Common myeloid progenitor, CD34-positive (primary cell): ENCODE measurements at regions not wholly inside any gene's neighbourhood (a gene's known extent, or its start where the extent isn't known, plus 50 kb on each side); places are given as distances from the start of the nearest gene placed in this dataset.
A peak's percentile ranks its signal among the peaks of the same experiment; 100 is the strongest.
"Not testable (repeated sequence)": the region's sequence is repeated elsewhere in the genome, so short reads cannot be mapped to it uniquely, and the experiment has no call there.

Experiments
- CTCF ChIA-PET: fragments of 350-600 bp; sonication (Branson Sonifier 250); formaldehyde crosslinking; loops from one replicate; lab custom pipeline; 2021; ENCODE audit warnings: antibody characterized with exemption; lab: Charles Lee
- POLR2A ChIA-PET: fragments of 350-600 bp; sonication (Branson Sonifier 250); formaldehyde crosslinking; loops from one replicate; lab custom pipeline; 2021; ENCODE audit warnings: antibody characterized with exemption; lab: Charles Lee
- DNase-seq, 3 donors: peaks; one replicate each; pipeline versions ENCODE4 v3.0.0 to v3.0.0-alpha.2; 2013
- H3K27ac ChIP-seq, 2 experiments: 1 replicate in 1 of 2; 2 replicates in 1 of 2; pipeline ENCODE4 v1.7.0; 2013; ENCODE audit warnings: inconsistent platforms in 2 of 2, low read length in 2 of 2, mild to moderate bottlenecking in 2 of 2, low read depth in 1 of 2, moderate library complexity in 1 of 2; ENCODE audit not compliant: severe bottlenecking in 2 of 2, insufficient read depth in 1 of 2, poor library complexity in 1 of 2
- H3K27me3 ChIP-seq, 5 experiments: replicated peaks in 2 of 5; 1 replicate in 3 of 5; 2 replicates in 2 of 5; pipeline versions ENCODE4 v1.6.1 to v1.7.0; 2013; ENCODE audit warnings: low read length in 4 of 5, mild to moderate bottlenecking in 2 of 5, moderate library complexity in 2 of 5, inconsistent platforms in 1 of 5; ENCODE audit not compliant: insufficient read depth in 5 of 5, control insufficient read depth in 4 of 5
- H3K36me3 ChIP-seq, 4 experiments: 1 replicate in 2 of 4; 2 replicates in 2 of 4; pipeline versions ENCODE4 v1.6.1 to v1.7.0; 2013; ENCODE audit warnings: low read length in 3 of 4, control low read depth in 1 of 4, mild to moderate bottlenecking in 1 of 4; ENCODE audit not compliant: control insufficient read depth in 4 of 4, insufficient read depth in 4 of 4
- H3K4me1 ChIP-seq, 4 experiments: 1 replicate in 3 of 4; 2 replicates in 1 of 4; pipeline versions ENCODE4 v1.6.1 to v1.7.1; 2013; ENCODE audit warnings: low read length in 3 of 4, mild to moderate bottlenecking in 3 of 4, control low read depth in 1 of 4, inconsistent platforms in 1 of 4, moderate library complexity in 1 of 4; ENCODE audit not compliant: control insufficient read depth in 4 of 4, insufficient read depth in 4 of 4; ENCODE audit errors: control extremely low read depth in 1 of 4
- H3K4me3 ChIP-seq, 7 experiments: 1 replicate in 4 of 7; 2 replicates in 3 of 7; pipeline versions ENCODE4 v1.5.1 to v1.7.0; 2013; ENCODE audit warnings: mild to moderate bottlenecking in 7 of 7, low read length in 6 of 7, moderate library complexity in 6 of 7, inconsistent platforms in 2 of 7, low read depth in 2 of 7, control low read depth in 1 of 7; ENCODE audit not compliant: insufficient read depth in 4 of 7, control insufficient read depth in 1 of 7; ENCODE audit errors: extremely low read depth in 1 of 7
- H3K9me3 ChIP-seq, 5 experiments: 1 replicate in 4 of 5; 2 replicates in 1 of 5; pipeline versions ENCODE4 v1.6.1 to v1.7.1; 2013; ENCODE audit warnings: low read length in 4 of 5, mild to moderate bottlenecking in 2 of 5, inconsistent platforms in 1 of 5, low read depth in 1 of 5, moderate library complexity in 1 of 5; ENCODE audit not compliant: control insufficient read depth in 4 of 5, insufficient read depth in 2 of 5; ENCODE audit errors: control extremely low read depth in 1 of 5
- WGBS: methylation state at CpG from one replicate; pipeline ENCODE4 v1.1.5; 2013; ENCODE audit not compliant: insufficient coverage; 5-methylcytosine and 5-hydroxymethylcytosine counted together

- DNase-seq, H3K4me3 ChIP-seq, H3K27me3 ChIP-seq, H3K9me3 ChIP-seq, POLR2A ChIA-PET, H3K36me3 ChIP-seq, CTCF ChIA-PET, H3K4me1 ChIP-seq, H3K27ac ChIP-seq: not testable (repeated sequence)
- WGBS, result 78% methylated on average over 9 of the region's 25 CpGs
These were observed 182.2 kb upstream of the CMC1 start for GRCh38 chr3:28059199-28059598.

GRCh38 chr3:28066020-28066419, 175.4 kb upstream of the CMC1 start:
- Histone ChIP-seq H3K36me3 (no peaks in the 10 kb centered on the region), H3K27ac (no peak overlapping the region), H3K9me3 (peaks cover 0 to 9% (median 2%) of the 10 kb centered on the region in 5 experiments), H3K4me3 (no peak overlapping the region), H3K27me3 (no peaks in the 10 kb centered on the region), H3K4me1 (no peaks in the 10 kb centered on the region)
- WGBS, result 93% methylated on average over 3 of the region's 5 CpGs
- ChIA-PET POLR2A (no interaction called here), CTCF (no interaction called here)
- DNase-seq, result no peak

GRCh38 chr3:28067014-28067413, 174.4 kb upstream of the CMC1 start:
- no peaks in the 10 kb centered on the region for H3K4me1 ChIP-seq
- WGBS, result 94% methylated on average over 2 of the region's 2 CpGs
- ChIA-PET POLR2A (no interaction called here), CTCF (no interaction called here)
- H3K27me3 ChIP-seq, result no peaks in the 10 kb centered on the region
- H3K4me3 ChIP-seq, result no peak overlapping the region
- H3K27ac ChIP-seq, result no peak overlapping the region
- peaks cover 0 to 9% (median 2%) of the 10 kb centered on the region in 5 experiments for H3K9me3 ChIP-seq
- H3K36me3 ChIP-seq, result no peaks in the 10 kb centered on the region
- no peak for DNase-seq

GRCh38 chr3:28068342-28068741, 173.1 kb upstream of the CMC1 start:
- no peaks in the 10 kb centered on the region for H3K4me1 ChIP-seq
- POLR2A ChIA-PET, result no interaction called here

GRCh38 chr3:28069438-28069837, 172.0 kb upstream of the CMC1 start:
- DNase-seq, result no peak
- peaks cover 0 to 2% (median 0%) of the 10 kb centered on the region in 5 experiments for H3K27me3 ChIP-seq
- H3K4me3 ChIP-seq, result no peak overlapping the region
- H3K27ac ChIP-seq, result no peak overlapping the region
- H3K9me3 ChIP-seq, result peaks cover 0 to 9% (median 2%) of the 10 kb centered on the region in 5 experiments
- no peaks in the 10 kb centered on the region for H3K4me1 ChIP-seq
- ChIA-PET CTCF (no interaction called here), POLR2A (no interaction called here)
- 100% methylated on average over 4 of the region's 7 CpGs for WGBS
- H3K36me3 ChIP-seq, result no peaks in the 10 kb centered on the region

More at GRCh38 chr3:28068342-28068741, 173.1 kb upstream of the CMC1 start:
- Histone ChIP-seq H3K27me3 (peaks cover 0 to 2% (median 0%) of the 10 kb centered on the region in 5 experiments), H3K4me3 (no peak overlapping the region), H3K27ac (no peak overlapping the region), H3K9me3 (peaks cover 0 to 9% (median 2%) of the 10 kb centered on the region in 5 experiments), H3K36me3 (no peaks in the 10 kb centered on the region)
- DNase-seq, result no peak
- CTCF ChIA-PET, result no interaction called here
- WGBS, result 94% methylated on average over 1 of the region's 2 CpGs

- no peak overlapping the region for H3K4me3 ChIP-seq
- DNase-seq, result no peak
- H3K27ac ChIP-seq, result no peak overlapping the region
- CTCF ChIA-PET, result no interaction called here
- H3K36me3 ChIP-seq, result no peaks in the 10 kb centered on the region
- WGBS, result 100% methylated on average over 1 of the region's 1 CpG
- no peaks in the 10 kb centered on the region for H3K4me1 ChIP-seq
- POLR2A ChIA-PET, result no interaction called here
- H3K27me3 ChIP-seq, result peaks cover 0 to 2% (median 0%) of the 10 kb centered on the region in 5 experiments
- no peaks in the 10 kb centered on the region for H3K9me3 ChIP-seq
These were observed 165.2 kb upstream of the CMC1 start for GRCh38 chr3:28076246-28076645.

- ChIA-PET POLR2A (no interaction called here), CTCF (no interaction called here)
- WGBS, result 86% methylated on average over 6 of the region's 7 CpGs
- H3K36me3 ChIP-seq, result no peaks in the 10 kb centered on the region
- H3K4me1 ChIP-seq, result no peaks in the 10 kb centered on the region
- peaks cover 0 to 2% (median 0%) of the 10 kb centered on the region in 5 experiments for H3K27me3 ChIP-seq
- no peak overlapping the region for H3K4me3 ChIP-seq
- H3K27ac ChIP-seq, result no peak overlapping the region
- no peaks in the 10 kb centered on the region for H3K9me3 ChIP-seq
- DNase-seq, result peak; percentile 5 to 25 (median 25)
These were observed 163.8 kb upstream of the CMC1 start for GRCh38 chr3:28077572-28077971.
